Kidney epithelial cell (primary cell): ENCODE measurements at regions not wholly inside any gene's neighbourhood (a gene's known extent, or its start where the extent isn't known, plus 50 kb on each side); places are given as distances from the start of the nearest gene placed in this dataset.

Source experiments
- DNase-seq: peaks from one replicate; pipeline ENCODE4 v3.0.0-alpha.2; 2010; ENCODE audit warnings: low read depth
- H3K27me3 ChIP-seq: 2 replicates; pipeline ENCODE4 v1.6.0; 2011; ENCODE audit warnings: low read length; ENCODE audit not compliant: control insufficient read depth, insufficient read depth
- H3K36me3 ChIP-seq: 2 replicates; pipeline ENCODE4 v1.5.1; 2011; ENCODE audit warnings: low read length; ENCODE audit not compliant: control insufficient read depth, insufficient read depth
- H3K4me3 ChIP-seq: 2 replicates; pipeline ENCODE4 v1.5.1; 2011; ENCODE audit warnings: low read depth, mild to moderate bottlenecking, control low read depth, low read length
- TF ChIP-seq, protein P1 (sequence below): IDR thresholded peaks from 2 replicates; pipeline ENCODE4 v1.5.1; 2011; ENCODE audit warnings: mild to moderate bottlenecking, moderate library complexity, low read length, control low read depth, inconsistent platforms; ENCODE audit not compliant: insufficient read depth, poor library complexity, severe bottlenecking

DNA sequence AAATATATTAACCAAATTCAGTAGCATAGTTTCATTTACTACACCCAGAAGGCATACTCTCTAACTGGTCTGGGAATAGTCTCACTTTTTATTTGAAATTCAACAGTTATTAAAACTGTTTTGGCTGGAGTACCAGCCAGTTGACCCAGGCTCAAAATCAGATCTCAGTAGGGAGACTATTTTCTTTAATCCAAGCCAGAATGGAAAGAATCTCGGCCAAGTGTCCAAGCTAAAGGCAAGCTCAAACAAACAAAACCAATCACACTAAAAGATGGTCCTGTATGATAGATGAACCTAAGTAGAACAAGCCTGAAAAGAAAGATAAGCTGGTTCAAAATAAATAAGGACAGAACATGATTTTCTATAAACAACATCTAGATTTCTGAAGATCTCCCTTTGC lies 259.6 kb upstream of the POM121L12 start:
- Histone ChIP-seq H3K4me3 (no peak overlapping the region), H3K36me3 (no peaks in the 10 kb centered on the region), H3K27me3 (no peaks in the 10 kb centered on the region)
- DNase-seq: no peak
- TF ChIP-seq, protein P1, sequence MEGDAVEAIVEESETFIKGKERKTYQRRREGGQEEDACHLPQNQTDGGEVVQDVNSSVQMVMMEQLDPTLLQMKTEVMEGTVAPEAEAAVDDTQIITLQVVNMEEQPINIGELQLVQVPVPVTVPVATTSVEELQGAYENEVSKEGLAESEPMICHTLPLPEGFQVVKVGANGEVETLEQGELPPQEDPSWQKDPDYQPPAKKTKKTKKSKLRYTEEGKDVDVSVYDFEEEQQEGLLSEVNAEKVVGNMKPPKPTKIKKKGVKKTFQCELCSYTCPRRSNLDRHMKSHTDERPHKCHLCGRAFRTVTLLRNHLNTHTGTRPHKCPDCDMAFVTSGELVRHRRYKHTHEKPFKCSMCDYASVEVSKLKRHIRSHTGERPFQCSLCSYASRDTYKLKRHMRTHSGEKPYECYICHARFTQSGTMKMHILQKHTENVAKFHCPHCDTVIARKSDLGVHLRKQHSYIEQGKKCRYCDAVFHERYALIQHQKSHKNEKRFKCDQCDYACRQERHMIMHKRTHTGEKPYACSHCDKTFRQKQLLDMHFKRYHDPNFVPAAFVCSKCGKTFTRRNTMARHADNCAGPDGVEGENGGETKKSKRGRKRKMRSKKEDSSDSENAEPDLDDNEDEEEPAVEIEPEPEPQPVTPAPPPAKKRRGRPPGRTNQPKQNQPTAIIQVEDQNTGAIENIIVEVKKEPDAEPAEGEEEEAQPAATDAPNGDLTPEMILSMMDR: no peak

DNA sequence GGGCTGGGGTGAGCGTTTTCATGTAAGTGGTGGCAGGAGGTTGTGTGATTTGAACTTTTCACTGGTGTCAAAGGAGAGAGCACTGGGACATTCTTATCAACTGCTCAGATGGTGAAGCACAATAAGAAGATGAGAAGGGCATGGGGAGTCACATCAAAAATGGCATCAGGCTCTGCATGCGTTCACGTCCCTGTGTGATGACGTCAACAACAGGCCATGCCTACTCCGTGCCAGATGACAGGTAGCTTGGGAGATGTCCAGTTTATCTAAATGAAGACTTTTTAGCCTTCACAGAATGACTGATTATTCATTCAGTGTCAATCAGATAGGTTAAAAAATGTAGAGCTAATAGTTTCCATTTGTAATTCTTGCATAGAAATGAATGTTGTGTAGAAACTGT lies 264.3 kb upstream of the POM121L12 start:
- TF ChIP-seq, protein P1: no peak
- Histone ChIP-seq H3K4me3 (no peak overlapping the region), H3K27me3 (no peaks in the 10 kb centered on the region), H3K36me3 (no peaks in the 10 kb centered on the region)
- no peak for DNase-seq

DNA sequence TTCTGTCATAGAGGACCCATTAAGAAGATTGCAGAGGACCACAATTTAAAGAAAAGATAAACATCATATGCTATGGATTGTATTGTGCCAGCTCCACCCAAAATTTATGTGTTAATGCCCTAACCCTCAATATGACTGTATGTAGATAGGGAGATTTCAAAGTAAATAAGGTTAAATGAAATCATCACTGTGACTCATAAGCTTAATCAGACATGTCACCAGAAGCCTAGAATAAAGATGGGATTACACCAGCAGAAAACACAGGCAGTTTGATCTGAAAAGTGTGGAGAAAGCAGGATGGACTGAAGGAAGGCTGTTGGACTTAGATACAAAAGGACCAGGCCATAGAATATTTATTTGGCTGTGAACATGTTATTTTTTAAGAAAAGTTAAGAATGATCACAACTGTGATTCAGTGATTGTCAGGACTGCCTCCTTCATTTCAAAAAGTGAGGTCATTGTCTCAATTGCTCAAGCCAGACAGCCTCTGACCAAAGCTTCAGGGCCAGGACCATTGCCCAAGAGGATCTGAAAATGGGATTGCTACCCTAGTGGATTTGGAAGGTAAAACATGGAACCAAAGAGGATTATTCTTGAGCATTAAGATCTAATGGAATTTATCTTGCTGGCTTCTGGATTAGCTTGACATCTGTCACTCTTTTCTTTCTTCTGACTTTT lies 270.8 kb upstream of the POM121L12 start:
- no peaks in the 10 kb centered on the region for H3K27me3 ChIP-seq
- H3K4me3 ChIP-seq: no peak overlapping the region
- no peak for DNase-seq
- TF ChIP-seq, protein P1: no peak
- H3K36me3 ChIP-seq: no peaks in the 10 kb centered on the region

DNA sequence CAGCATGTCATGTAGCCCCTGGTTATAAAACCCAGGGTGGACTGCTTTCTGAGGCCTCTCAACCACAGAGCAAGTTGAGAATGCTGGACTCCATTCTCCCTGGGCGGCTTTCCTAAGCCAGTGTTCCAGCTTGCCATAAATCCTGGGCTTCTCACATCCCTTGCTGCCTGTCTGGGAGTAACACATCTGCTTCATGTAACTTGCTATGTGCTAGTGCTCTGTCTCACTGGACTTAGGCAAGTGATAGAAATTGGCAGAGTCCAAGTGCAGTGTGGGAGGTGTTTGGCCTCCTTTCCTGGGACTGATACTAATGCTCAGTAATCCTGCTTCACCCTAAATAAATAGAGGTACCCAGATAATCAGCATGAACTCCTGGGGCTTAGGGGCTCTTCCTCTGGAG lies 277.1 kb upstream of the POM121L12 start:
- no peak for DNase-seq
- Histone ChIP-seq H3K27me3 (no peaks in the 10 kb centered on the region), H3K4me3 (no peak overlapping the region), H3K36me3 (no peaks in the 10 kb centered on the region)
- TF ChIP-seq, protein P1: no peak

DNA sequence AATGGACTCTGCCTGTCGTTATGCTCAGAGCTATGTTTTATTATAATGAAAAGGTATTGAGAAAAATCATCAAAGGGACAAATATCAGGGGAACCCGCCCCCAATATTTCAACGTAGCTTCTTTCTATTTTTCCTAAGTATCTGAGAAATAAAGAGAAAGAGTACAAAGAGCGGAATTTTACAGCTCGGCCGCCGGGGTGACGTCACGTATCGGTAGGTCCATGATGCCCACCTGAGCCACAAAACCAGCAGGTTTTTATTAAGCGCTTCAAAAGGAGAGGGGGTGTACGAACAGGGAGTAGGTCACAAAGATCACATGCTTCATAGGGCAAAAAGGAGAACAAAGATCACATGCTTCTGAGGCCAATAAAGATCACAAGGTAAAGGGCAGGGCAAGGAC lies 281.6 kb upstream of the POM121L12 start:
- DNase-seq: no peak
- H3K4me3 ChIP-seq: no peak overlapping the region
- H3K36me3 ChIP-seq: no peaks in the 10 kb centered on the region
- H3K27me3 ChIP-seq: no peaks in the 10 kb centered on the region
- TF ChIP-seq, protein P1: no peak

DNA sequence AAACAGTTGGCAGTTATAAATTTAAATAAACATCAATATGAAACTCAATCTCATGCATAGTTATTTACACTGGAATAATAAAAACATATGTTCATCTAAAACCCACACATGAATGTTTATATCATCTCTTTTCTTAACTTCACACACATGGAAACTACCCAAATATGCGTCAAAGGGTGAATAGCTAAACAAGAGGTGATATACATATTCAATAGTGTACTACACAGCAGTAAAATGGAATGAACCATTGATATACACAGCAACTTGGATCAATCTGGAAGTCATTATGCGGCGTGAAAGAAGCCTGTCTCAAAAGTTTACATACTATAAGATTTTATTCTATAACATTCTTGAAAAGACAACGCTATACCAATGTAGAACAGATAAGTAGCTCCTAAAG lies 282.5 kb upstream of the POM121L12 start:
- H3K27me3 ChIP-seq: no peaks in the 10 kb centered on the region
- H3K36me3 ChIP-seq: no peaks in the 10 kb centered on the region
- H3K4me3 ChIP-seq: no peak overlapping the region
- TF ChIP-seq, protein P1: no peak
- DNase-seq: no peak
